K562 (cell line): ENCODE measurements at regions not wholly inside any gene's neighbourhood (a gene's known extent, or its start where the extent isn't known, plus 50 kb on each side); places are given as distances from the start of the nearest gene placed in this dataset.

Source experiments
- TF ChIP-seq, protein P1 (sequence below): fragments of 450-650 bp; IDR thresholded peaks from 2 replicates; pipeline ENCODE4 v1.6.1; 2016; ENCODE audit warnings: mild to moderate bottlenecking, moderate library complexity

DNA sequence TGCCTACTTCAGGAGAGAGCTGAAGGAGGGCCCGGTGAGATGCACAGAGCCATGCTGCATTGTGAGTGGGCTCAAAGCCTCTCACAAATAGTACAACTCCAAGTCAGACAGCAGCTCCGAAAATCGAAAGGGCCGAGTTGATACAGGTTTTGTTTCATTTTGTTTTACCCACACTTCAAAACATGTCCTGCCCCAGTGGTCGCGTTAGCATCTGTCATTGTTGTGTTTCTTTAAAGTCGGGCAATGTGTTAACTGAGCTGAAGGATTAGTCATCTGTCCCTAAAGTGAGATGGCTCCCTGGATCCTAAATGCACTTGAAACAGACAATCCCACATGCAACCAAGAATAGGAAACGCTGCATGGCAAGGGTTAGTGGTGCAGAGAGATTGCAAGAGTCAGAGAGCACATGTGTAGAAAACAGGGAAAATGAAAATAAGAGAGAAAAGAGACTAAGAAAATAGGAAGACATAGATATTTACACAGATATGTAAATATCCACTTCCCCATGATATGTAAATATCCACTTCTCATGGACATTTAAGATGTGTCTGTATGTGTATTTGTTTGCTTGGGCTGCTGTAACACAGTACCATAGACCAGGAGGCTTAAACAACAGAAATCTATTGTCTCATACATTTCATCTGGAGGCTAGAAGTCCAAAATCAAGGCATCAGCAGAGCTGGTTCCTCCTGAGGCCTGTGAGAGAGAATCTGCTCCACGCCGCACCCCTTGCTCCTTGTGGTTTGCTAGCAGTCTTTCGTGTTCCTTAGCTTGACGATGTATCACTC is 131.4 kb upstream of the RAB4A start (continued):
- TF ChIP-seq, protein P1, sequence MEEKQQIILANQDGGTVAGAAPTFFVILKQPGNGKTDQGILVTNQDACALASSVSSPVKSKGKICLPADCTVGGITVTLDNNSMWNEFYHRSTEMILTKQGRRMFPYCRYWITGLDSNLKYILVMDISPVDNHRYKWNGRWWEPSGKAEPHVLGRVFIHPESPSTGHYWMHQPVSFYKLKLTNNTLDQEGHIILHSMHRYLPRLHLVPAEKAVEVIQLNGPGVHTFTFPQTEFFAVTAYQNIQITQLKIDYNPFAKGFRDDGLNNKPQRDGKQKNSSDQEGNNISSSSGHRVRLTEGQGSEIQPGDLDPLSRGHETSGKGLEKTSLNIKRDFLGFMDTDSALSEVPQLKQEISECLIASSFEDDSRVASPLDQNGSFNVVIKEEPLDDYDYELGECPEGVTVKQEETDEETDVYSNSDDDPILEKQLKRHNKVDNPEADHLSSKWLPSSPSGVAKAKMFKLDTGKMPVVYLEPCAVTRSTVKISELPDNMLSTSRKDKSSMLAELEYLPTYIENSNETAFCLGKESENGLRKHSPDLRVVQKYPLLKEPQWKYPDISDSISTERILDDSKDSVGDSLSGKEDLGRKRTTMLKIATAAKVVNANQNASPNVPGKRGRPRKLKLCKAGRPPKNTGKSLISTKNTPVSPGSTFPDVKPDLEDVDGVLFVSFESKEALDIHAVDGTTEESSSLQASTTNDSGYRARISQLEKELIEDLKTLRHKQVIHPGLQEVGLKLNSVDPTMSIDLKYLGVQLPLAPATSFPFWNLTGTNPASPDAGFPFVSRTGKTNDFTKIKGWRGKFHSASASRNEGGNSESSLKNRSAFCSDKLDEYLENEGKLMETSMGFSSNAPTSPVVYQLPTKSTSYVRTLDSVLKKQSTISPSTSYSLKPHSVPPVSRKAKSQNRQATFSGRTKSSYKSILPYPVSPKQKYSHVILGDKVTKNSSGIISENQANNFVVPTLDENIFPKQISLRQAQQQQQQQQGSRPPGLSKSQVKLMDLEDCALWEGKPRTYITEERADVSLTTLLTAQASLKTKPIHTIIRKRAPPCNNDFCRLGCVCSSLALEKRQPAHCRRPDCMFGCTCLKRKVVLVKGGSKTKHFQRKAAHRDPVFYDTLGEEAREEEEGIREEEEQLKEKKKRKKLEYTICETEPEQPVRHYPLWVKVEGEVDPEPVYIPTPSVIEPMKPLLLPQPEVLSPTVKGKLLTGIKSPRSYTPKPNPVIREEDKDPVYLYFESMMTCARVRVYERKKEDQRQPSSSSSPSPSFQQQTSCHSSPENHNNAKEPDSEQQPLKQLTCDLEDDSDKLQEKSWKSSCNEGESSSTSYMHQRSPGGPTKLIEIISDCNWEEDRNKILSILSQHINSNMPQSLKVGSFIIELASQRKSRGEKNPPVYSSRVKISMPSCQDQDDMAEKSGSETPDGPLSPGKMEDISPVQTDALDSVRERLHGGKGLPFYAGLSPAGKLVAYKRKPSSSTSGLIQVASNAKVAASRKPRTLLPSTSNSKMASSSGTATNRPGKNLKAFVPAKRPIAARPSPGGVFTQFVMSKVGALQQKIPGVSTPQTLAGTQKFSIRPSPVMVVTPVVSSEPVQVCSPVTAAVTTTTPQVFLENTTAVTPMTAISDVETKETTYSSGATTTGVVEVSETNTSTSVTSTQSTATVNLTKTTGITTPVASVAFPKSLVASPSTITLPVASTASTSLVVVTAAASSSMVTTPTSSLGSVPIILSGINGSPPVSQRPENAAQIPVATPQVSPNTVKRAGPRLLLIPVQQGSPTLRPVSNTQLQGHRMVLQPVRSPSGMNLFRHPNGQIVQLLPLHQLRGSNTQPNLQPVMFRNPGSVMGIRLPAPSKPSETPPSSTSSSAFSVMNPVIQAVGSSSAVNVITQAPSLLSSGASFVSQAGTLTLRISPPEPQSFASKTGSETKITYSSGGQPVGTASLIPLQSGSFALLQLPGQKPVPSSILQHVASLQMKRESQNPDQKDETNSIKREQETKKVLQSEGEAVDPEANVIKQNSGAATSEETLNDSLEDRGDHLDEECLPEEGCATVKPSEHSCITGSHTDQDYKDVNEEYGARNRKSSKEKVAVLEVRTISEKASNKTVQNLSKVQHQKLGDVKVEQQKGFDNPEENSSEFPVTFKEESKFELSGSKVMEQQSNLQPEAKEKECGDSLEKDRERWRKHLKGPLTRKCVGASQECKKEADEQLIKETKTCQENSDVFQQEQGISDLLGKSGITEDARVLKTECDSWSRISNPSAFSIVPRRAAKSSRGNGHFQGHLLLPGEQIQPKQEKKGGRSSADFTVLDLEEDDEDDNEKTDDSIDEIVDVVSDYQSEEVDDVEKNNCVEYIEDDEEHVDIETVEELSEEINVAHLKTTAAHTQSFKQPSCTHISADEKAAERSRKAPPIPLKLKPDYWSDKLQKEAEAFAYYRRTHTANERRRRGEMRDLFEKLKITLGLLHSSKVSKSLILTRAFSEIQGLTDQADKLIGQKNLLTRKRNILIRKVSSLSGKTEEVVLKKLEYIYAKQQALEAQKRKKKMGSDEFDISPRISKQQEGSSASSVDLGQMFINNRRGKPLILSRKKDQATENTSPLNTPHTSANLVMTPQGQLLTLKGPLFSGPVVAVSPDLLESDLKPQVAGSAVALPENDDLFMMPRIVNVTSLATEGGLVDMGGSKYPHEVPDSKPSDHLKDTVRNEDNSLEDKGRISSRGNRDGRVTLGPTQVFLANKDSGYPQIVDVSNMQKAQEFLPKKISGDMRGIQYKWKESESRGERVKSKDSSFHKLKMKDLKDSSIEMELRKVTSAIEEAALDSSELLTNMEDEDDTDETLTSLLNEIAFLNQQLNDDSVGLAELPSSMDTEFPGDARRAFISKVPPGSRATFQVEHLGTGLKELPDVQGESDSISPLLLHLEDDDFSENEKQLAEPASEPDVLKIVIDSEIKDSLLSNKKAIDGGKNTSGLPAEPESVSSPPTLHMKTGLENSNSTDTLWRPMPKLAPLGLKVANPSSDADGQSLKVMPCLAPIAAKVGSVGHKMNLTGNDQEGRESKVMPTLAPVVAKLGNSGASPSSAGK, result no peak
